Right lobe of liver (tissue), 6 donors: ENCODE measurements at regions not wholly inside any gene's neighbourhood (a gene's known extent, or its start where the extent isn't known, plus 50 kb on each side); places are given as distances from the start of the nearest gene placed in this dataset.
"Not testable (repeated sequence)": the region's sequence is repeated elsewhere in the genome, so short reads cannot be mapped to it uniquely, and the experiment has no call there.

Experiments
- ATAC-seq, 4 donors: fragments of 200-7000 bp; cut with Tn5 transposase; one replicate each; pipeline ENCODE4 v1.9.1; 2020; ENCODE audit warnings: mild to moderate bottlenecking in 4 of 4, moderate library complexity in 4 of 4
- DNase-seq, 3 donors: peaks; one replicate each; pipeline ENCODE4 v3.0.0-alpha.2; 2020
- H3K27ac ChIP-seq, 3 donors: fragments of 200-600 bp; one replicate each; pipeline ENCODE4 v1.8.0; 2022
- H3K27me3 ChIP-seq, 2 donors: fragments of 200-600 bp; one replicate each; pipeline ENCODE4 v1.8.0; 2022
- H3K36me3 ChIP-seq, 4 donors: fragments of 200-600 bp; sonication (generic) in 1 of 4; one replicate each; pipeline versions ENCODE4 v1.5.1 to v1.8.0; 2017 to 2022; ENCODE audit warnings: control low read depth in 1 of 4
- H3K4me1 ChIP-seq, 4 donors: fragments of 200-600 bp; sonication (generic) in 1 of 4; one replicate each; pipeline versions ENCODE4 v1.5.1 to v1.8.0; 2017 to 2022; ENCODE audit warnings: control low read depth in 1 of 4
- H3K4me3 ChIP-seq, 3 donors: fragments of 200-600 bp; one replicate each; pipeline ENCODE4 v1.8.0; 2022
- H3K9me3 ChIP-seq, 4 donors: fragments of 200-600 bp; sonication (generic) in 1 of 4; one replicate each; pipeline versions ENCODE4 v1.5.1 to v1.8.0; 2017 to 2022; ENCODE audit warnings: control low read depth in 1 of 4
- CTCF ChIP-seq, 4 donors: fragments of 200-600 bp in 3 of 4; fragments of 450-650 bp in 1 of 4; IDR thresholded peaks; one replicate each; pipeline versions ENCODE4 v1.5.1 to v1.8.0; 2016 to 2022; ENCODE audit warnings: antibody characterized with exemption in 4 of 4, mild to moderate bottlenecking in 2 of 4
- POLR2A ChIP-seq: fragments of 450-650 bp; IDR thresholded peaks from one replicate; pipeline ENCODE4 v1.6.1; 2017; ENCODE audit warnings: antibody characterized with exemption, mild to moderate bottlenecking
- WGBS: methylation state at CpG from one replicate; pipeline ENCODE4 v1.1.6; 2018; ENCODE audit warnings: low coverage, low lambda C conversion rate; ENCODE audit not compliant: insufficient coverage; ENCODE audit errors: missing lambda C conversion rate; 5-methylcytosine and 5-hydroxymethylcytosine counted together
- intact Hi-C, 2 donors: fragments of 100-400 bp; cut with DNase I; formaldehyde crosslinking; loops; one replicate each; pipeline versions ENCODE4 v1.11.2 to v1.14.1; 2022
- donor health status: DM: no; HTN: yes; CAD: no.
- donor health status: DM: no; HTN: no; CAD: no.
- donor health status: DM: no; HTN: no; CAD: no.
- donor health status: DM: no; HTN: yes; CAD: no.
- donor health status: DM: no; HTN: yes; CAD: no.

- 14% methylated on average over 18 of the region's 31 CpGs for WGBS
- ATAC-seq, result no peak
- H3K36me3 ChIP-seq, result no peaks in the 10 kb centered on the region
- H3K4me3 ChIP-seq, result no peak overlapping the region
- H3K9me3 ChIP-seq, result no peaks in the 10 kb centered on the region
- H3K4me1 ChIP-seq, result no peaks in the 10 kb centered on the region
- no peaks in the 10 kb centered on the region for H3K27me3 ChIP-seq
- TF ChIP-seq POLR2A, result no peak
- no peak for TF ChIP-seq CTCF (IDR thresholded peaks at IDR 0.05)
- DNase-seq, result no peak
- intact Hi-C loops, result no loop called here
- no peak overlapping the region for H3K27ac ChIP-seq
Measured at GRCh38 chr13:24931450-24932251, 164.3 kb upstream of the PABPC3 start.

- H3K27me3 ChIP-seq, H3K4me3 ChIP-seq, intact Hi-C loops, H3K4me1 ChIP-seq, DNase-seq, H3K36me3 ChIP-seq, ATAC-seq, H3K27ac ChIP-seq, H3K9me3 ChIP-seq: not testable (repeated sequence)
- 60% methylated on average over 11 of the region's 15 CpGs for WGBS
Measured at GRCh38 chr13:24933106-24934023, 162.6 kb upstream of the PABPC3 start.

- intact Hi-C loops, H3K36me3 ChIP-seq, H3K27ac ChIP-seq, ATAC-seq, H3K4me3 ChIP-seq, H3K4me1 ChIP-seq, H3K27me3 ChIP-seq, DNase-seq, H3K9me3 ChIP-seq: not testable (repeated sequence)
- 65% methylated on average over 3 of the region's 4 CpGs for WGBS
Measured at GRCh38 chr13:24934024-24934385, 161.9 kb upstream of the PABPC3 start.

- no peak for TF ChIP-seq POLR2A
- TF ChIP-seq CTCF (IDR thresholded peaks at IDR 0.05), result no peak
- Histone ChIP-seq H3K4me3 (no peak overlapping the region), H3K9me3 (no peaks in the 10 kb centered on the region), H3K27ac (no peak overlapping the region), H3K27me3 (no peaks in the 10 kb centered on the region), H3K36me3 (no peaks in the 10 kb centered on the region), H3K4me1 (no peaks in the 10 kb centered on the region)
- DNase-seq (no peak), ATAC-seq (no peak)
- intact Hi-C loops, result no loop called here
- WGBS, result 27% methylated on average over 5 of the region's 6 CpGs
Measured at GRCh38 chr13:24938966-24939365, 157.0 kb upstream of the PABPC3 start.

GRCh38 chr13:24941023-24941713, 154.8 kb upstream of the PABPC3 start:
- DNase-seq, H3K27ac ChIP-seq, H3K27me3 ChIP-seq, intact Hi-C loops, H3K4me3 ChIP-seq, H3K36me3 ChIP-seq, ATAC-seq, H3K9me3 ChIP-seq, H3K4me1 ChIP-seq: not testable (repeated sequence)
- WGBS, result 100% methylated on average over 1 of the region's 11 CpGs
